ENCODE measurements at regions not wholly inside any gene's neighbourhood (a gene's known extent, or its start where the extent isn't known, plus 50 kb on each side); places are given as distances from the start of the nearest gene placed in this dataset.

GRCh38 chr13:59603646-59604045, 560.1 kb downstream of the DIAPH3 start:
- no peak for DNase-seq

DNA sequence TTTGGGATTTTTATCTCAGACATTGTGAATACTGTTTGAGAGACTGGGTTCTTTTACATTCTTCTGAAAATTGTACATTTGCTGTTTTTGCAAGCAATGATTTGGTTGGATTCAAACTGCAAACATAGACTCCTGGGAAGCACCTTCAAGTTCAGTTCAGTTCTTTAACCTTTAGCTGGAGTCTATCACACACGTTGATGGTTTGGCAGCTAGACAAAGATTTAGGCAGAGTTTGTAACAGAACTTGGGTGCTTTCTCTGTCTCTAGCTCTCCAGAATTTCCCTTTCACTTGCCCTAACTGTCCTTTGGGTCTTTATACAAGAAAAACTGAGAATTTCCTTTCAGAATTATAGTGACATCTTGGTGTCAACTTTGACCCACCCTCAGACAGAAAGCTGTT, 556.6 kb downstream of the DIAPH3 start:
- DNase-seq = no peak

DNA sequence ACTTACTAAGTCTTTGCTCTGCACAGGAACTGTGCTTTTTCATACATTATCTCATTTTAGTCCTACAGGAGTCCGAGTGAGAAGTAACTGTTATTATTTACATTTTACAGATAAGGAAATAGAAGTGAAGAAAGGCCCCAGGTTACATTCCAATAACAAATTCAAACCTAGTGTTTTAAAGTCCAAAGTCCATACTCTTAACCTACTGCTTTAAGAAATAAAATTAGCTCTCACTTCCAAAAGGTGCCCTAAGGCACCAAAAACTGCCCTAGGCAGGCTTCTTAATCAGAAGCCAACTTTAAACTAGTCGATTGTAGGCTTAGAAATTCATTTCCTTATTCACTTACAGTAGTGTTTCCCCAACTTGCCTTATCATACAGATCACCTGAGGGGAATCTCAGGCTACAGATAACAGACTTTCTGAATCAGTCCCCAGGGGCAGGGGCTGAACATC, 555.9 kb downstream of the DIAPH3 start:
- DNase-seq = no peak

GRCh38 chr13:59609421-59609820, 554.3 kb downstream of the DIAPH3 start:
- no peak for DNase-seq

Measured in MV-4-11 (cell line).